LNCAP (cell line): ENCODE measurements at regions not wholly inside any gene's neighbourhood (a gene's known extent, or its start where the extent isn't known, plus 50 kb on each side); places are given as distances from the start of the nearest gene placed in this dataset.

ENCODE experiments used
- CTCF ChIP-seq: fragments of 450-650 bp; IDR thresholded peaks from 2 replicates; pipeline ENCODE4 v1.5.1; 2017; ENCODE audit warnings: mild to moderate bottlenecking

GRCh38 chrX:123121241-123121640 is 62.8 kb upstream of the GRIA3 start:
- no peak for TF ChIP-seq CTCF
